ENCODE measurements at regions not wholly inside any gene's neighbourhood (a gene's known extent, or its start where the extent isn't known, plus 50 kb on each side); places are given as distances from the start of the nearest gene placed in this dataset.

DNA sequence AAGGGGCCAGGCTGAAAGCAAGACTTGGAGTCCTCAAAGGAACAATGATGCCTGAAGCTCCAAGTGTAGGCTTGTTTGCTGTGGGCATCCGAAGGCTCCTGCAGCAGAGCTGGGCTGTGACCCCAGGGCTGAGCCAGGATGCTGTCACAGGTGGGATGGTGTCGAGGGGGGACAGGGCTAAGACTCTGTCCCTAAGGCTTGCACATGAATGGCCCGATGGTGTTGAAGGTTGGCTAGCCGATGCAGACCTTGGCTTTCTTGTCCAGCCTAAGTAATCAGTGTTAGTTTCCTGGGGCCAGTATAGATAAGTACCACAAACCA, 251.0 kb downstream of the NDUFA10 start:
- no peak for DNase-seq (ENCODE audit: low read depth in 1 of 2, low spot score in 1 of 2)
- TF ChIP-seq SPI1 (IDR thresholded peaks at IDR 0.05; ENCODE audit: borderline replicate concordance, low read depth): no peak
- TF ChIP-seq, protein P1, sequence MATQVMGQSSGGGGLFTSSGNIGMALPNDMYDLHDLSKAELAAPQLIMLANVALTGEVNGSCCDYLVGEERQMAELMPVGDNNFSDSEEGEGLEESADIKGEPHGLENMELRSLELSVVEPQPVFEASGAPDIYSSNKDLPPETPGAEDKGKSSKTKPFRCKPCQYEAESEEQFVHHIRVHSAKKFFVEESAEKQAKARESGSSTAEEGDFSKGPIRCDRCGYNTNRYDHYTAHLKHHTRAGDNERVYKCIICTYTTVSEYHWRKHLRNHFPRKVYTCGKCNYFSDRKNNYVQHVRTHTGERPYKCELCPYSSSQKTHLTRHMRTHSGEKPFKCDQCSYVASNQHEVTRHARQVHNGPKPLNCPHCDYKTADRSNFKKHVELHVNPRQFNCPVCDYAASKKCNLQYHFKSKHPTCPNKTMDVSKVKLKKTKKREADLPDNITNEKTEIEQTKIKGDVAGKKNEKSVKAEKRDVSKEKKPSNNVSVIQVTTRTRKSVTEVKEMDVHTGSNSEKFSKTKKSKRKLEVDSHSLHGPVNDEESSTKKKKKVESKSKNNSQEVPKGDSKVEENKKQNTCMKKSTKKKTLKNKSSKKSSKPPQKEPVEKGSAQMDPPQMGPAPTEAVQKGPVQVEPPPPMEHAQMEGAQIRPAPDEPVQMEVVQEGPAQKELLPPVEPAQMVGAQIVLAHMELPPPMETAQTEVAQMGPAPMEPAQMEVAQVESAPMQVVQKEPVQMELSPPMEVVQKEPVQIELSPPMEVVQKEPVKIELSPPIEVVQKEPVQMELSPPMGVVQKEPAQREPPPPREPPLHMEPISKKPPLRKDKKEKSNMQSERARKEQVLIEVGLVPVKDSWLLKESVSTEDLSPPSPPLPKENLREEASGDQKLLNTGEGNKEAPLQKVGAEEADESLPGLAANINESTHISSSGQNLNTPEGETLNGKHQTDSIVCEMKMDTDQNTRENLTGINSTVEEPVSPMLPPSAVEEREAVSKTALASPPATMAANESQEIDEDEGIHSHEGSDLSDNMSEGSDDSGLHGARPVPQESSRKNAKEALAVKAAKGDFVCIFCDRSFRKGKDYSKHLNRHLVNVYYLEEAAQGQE (IDR thresholded peaks at IDR 0.05; ENCODE audit: insufficient replicate concordance, low read depth): no peak
- no peak for TF ChIP-seq GABPA (IDR thresholded peaks at IDR 0.05; ENCODE audit: low read depth)
- no peak for TF ChIP-seq POLR2AphosphoS5 (IDR thresholded peaks at IDR 0.05; ENCODE audit: low read depth)
- no peak for TF ChIP-seq CTCF (IDR thresholded peaks at IDR 0.05; ENCODE audit: insufficient read depth, low read length)
- H3K4me3 ChIP-seq (replicated peaks; ENCODE audit: insufficient read depth, low read length): no peak overlapping the region
- H3K27ac ChIP-seq (replicated peaks): no peak overlapping the region
- no peaks in the 10 kb centered on the region for H3K27me3 ChIP-seq (ENCODE audit: insufficient read depth, poor library complexity, severe bottlenecking)

DNA sequence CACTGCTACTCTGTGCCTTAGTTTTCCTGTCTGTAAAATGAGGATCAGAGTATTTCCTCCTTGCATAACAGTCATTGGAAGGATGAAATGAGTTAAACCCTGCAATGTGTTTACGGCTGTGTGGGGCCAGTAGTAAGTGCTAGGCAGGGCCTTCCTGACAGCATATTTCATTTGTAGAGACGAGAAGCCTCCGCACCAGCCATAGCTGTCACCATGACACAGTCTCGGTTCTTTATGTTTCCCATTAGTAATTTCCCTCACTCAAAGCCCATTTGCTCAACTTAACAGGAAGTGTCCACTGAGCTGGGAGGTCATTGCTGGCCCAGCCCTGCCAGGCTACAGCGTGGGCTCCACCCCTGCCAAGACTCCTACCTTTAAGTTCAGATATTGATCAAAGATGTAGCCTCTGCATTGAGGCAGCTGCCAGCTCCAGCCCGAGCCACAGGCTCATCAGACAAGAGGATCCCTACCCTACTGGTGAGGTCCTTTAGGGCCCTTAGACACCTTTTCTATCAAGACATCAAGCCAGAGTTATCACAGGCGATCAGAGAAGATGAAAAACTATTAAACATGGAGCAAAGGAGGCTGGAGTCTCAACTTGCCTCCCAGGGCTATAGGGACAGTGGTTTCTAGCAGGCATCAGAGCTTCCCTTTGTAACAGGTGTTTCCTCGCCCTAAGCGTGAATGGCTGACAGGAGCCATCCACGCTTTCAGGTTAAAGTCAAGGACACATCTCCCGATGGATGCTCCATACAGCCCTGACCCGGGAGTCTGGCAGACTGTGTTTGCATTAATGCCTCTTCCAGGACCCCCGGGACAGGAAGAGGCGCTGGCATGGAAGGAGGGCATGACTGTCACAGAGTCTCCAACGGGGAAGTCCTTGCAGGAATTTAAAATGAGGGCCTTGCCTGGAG, 251.7 kb downstream of the NDUFA10 start:
- no peak for DNase-seq (ENCODE audit: low read depth in 1 of 2, low spot score in 1 of 2)
- Histone ChIP-seq H3K4me3 (replicated peaks; ENCODE audit: insufficient read depth, low read length) (no peak overlapping the region), H3K27me3 (ENCODE audit: insufficient read depth, poor library complexity, severe bottlenecking) (no peaks in the 10 kb centered on the region), H3K27ac (replicated peaks) (no peak overlapping the region)
- TF ChIP-seq POLR2AphosphoS5 (IDR thresholded peaks at IDR 0.05; ENCODE audit: low read depth) (no peak), SPI1 (IDR thresholded peaks at IDR 0.05; ENCODE audit: borderline replicate concordance, low read depth) (no peak), CTCF (IDR thresholded peaks at IDR 0.05; ENCODE audit: insufficient read depth, low read length) (no peak), GABPA (IDR thresholded peaks at IDR 0.05; ENCODE audit: low read depth) (no peak)
- TF ChIP-seq, protein P1 (IDR thresholded peaks at IDR 0.05; ENCODE audit: insufficient replicate concordance, low read depth): no peak

GRCh38 chr2:239772721-239773120, 252.4 kb downstream of the NDUFA10 start:
- no peaks in the 10 kb centered on the region for H3K27me3 ChIP-seq (ENCODE audit: insufficient read depth, poor library complexity, severe bottlenecking)
- H3K27ac ChIP-seq (replicated peaks): no peak overlapping the region
- no peak overlapping the region for H3K4me3 ChIP-seq (replicated peaks; ENCODE audit: insufficient read depth, low read length)
- TF ChIP-seq, protein P1 (IDR thresholded peaks at IDR 0.05; ENCODE audit: insufficient replicate concordance, low read depth): no peak
- TF ChIP-seq CTCF (IDR thresholded peaks at IDR 0.05; ENCODE audit: insufficient read depth, low read length) (no peak), GABPA (IDR thresholded peaks at IDR 0.05; ENCODE audit: low read depth) (no peak), SPI1 (IDR thresholded peaks at IDR 0.05; ENCODE audit: borderline replicate concordance, low read depth) (no peak), POLR2AphosphoS5 (IDR thresholded peaks at IDR 0.05; ENCODE audit: low read depth) (no peak)
- DNase-seq (ENCODE audit: low read depth in 1 of 2, low spot score in 1 of 2): no peak
